Erythroblast (primary cell): ENCODE measurements at regions not wholly inside any gene's neighbourhood (a gene's known extent, or its start where the extent isn't known, plus 50 kb on each side); places are given as distances from the start of the nearest gene placed in this dataset.

Source experiments
- GATA1 ChIP-seq: IDR thresholded peaks from 2 replicates; pipeline ENCODE4 v1.6.1; 2011; ENCODE audit warnings: low read depth, mild to moderate bottlenecking, control low read depth, low read length, moderate library complexity
- POLR2A ChIP-seq: IDR thresholded peaks from 2 replicates; pipeline ENCODE4 v1.6.1; 2011; ENCODE audit warnings: mild to moderate bottlenecking, low read length

- TF ChIP-seq POLR2A: no peak
- TF ChIP-seq GATA1: no peak
These were observed 89.3 kb upstream of the NEIL3 start for GRCh38 chr4:177220376-177220775.
